Loucy (cell line): ENCODE measurements at regions not wholly inside any gene's neighbourhood (a gene's known extent, or its start where the extent isn't known, plus 50 kb on each side); places are given as distances from the start of the nearest gene placed in this dataset.

ENCODE experiments used
- H2AFZ ChIP-seq: fragments of 200-600 bp; sonication (generic); 2 replicates; pipeline ENCODE4 v1.6.0; 2016; ENCODE audit warnings: antibody characterized with exemption, mild to moderate bottlenecking, low read length, moderate library complexity
- H3F3A ChIP-seq: fragments of 200-600 bp; 2 replicates; pipeline ENCODE4 v1.6.0; 2016; ENCODE audit warnings: antibody characterized with exemption, low read depth, mild to moderate bottlenecking
- H3K27me3 ChIP-seq: fragments of 200-600 bp; sonication (generic); 2 replicates; pipeline ENCODE4 v1.6.1; 2014; ENCODE audit warnings: low read length, mild to moderate bottlenecking; ENCODE audit not compliant: insufficient read depth, poor library complexity, severe bottlenecking
- H3K36me3 ChIP-seq: fragments of 200-600 bp; sonication (generic); 2 replicates; pipeline ENCODE4 v1.6.1; 2016; ENCODE audit warnings: low read length; ENCODE audit not compliant: insufficient read depth
- H3K4me1 ChIP-seq: fragments of 200-600 bp; sonication (generic); 2 replicates; pipeline ENCODE4 v1.5.1; 2014; ENCODE audit warnings: low read length, mild to moderate bottlenecking; ENCODE audit not compliant: insufficient read depth, poor library complexity, severe bottlenecking
- H3K4me2 ChIP-seq: fragments of 200-600 bp; sonication (generic); 2 replicates; pipeline ENCODE4 v1.6.0; 2014; ENCODE audit warnings: antibody characterized with exemption, low read length, low read depth, mild to moderate bottlenecking; ENCODE audit not compliant: poor library complexity, severe bottlenecking
- H3K4me3 ChIP-seq: fragments of 200-600 bp; sonication (generic); 2 replicates; pipeline ENCODE4 v1.5.1; 2014; ENCODE audit warnings: low read length, mild to moderate bottlenecking, mixed read lengths; ENCODE audit not compliant: poor library complexity, severe bottlenecking
- H3K79me2 ChIP-seq: fragments of 200-600 bp; sonication (generic); 2 replicates; pipeline ENCODE4 v1.6.1; 2014; ENCODE audit warnings: low read length; ENCODE audit not compliant: insufficient read depth
- H3K9ac ChIP-seq: fragments of 200-600 bp; sonication (generic); 2 replicates; pipeline ENCODE4 v1.6.0; 2014; ENCODE audit warnings: mild to moderate bottlenecking, low read depth, low read length, moderate library complexity; ENCODE audit not compliant: poor library complexity, severe bottlenecking
- H3K9me2 ChIP-seq: fragments of 200-600 bp; sonication (generic); replicated peaks from 2 replicates; pipeline ENCODE4 v1.6.1; 2016; ENCODE audit warnings: low read depth, low read length, mixed read lengths
- H3K9me3 ChIP-seq: fragments of 200-600 bp; sonication (generic); 2 replicates; pipeline ENCODE4 v1.6.1; 2014; ENCODE audit warnings: mild to moderate bottlenecking, antibody characterized with exemption, low read length, low read depth; ENCODE audit not compliant: insufficient read depth
- H4K20me1 ChIP-seq: fragments of 200-600 bp; sonication (generic); 2 replicates; pipeline ENCODE4 v1.6.0; 2014; ENCODE audit warnings: antibody characterized with exemption, low read length, mild to moderate bottlenecking; ENCODE audit not compliant: insufficient read depth, poor library complexity, severe bottlenecking
- CTCF ChIP-seq: fragments of 200-600 bp; sonication (generic); conservative IDR thresholded peaks from 2 replicates; pipeline ENCODE4 v1.5.1; 2014; ENCODE audit warnings: mild to moderate bottlenecking, antibody characterized with exemption, low read length
- EZH2phosphoT487 ChIP-seq: fragments of 200-600 bp; IDR thresholded peaks from 2 replicates; pipeline ENCODE4 v1.6.1; 2018; ENCODE audit warnings: antibody characterized with exemption, mild to moderate bottlenecking, moderate library complexity, borderline replicate concordance

GRCh38 chr1:232393010-232393409, 236.9 kb downstream of the SIPA1L2 start:
- Histone ChIP-seq H3K9me3 (no peaks in the 10 kb centered on the region), H4K20me1 (no peaks in the 10 kb centered on the region), H3F3A (no peaks in the 10 kb centered on the region), H3K36me3 (no peaks in the 10 kb centered on the region), H3K9me2 (no peaks in the 10 kb centered on the region), H3K4me1 (peaks cover 14% of the 10 kb centered on the region), H3K27me3 (no peaks in the 10 kb centered on the region), H3K9ac (no peak overlapping the region), H2AFZ (no peak overlapping the region), H3K4me2 (no peak overlapping the region), H3K4me3 (no peak overlapping the region), H3K79me2 (no peaks in the 10 kb centered on the region)
- TF ChIP-seq EZH2phosphoT487 (no peak), CTCF (no peak)

GRCh38 chr1:232390590-232390989, 239.3 kb downstream of the SIPA1L2 start:
- Histone ChIP-seq H4K20me1 (no peaks in the 10 kb centered on the region), H3K9me3 (no peaks in the 10 kb centered on the region), H3K9ac (no peak overlapping the region), H3K4me3 (no peak overlapping the region), H3K4me1 (peaks cover 26% of the 10 kb centered on the region), H3K9me2 (no peaks in the 10 kb centered on the region), H3K36me3 (no peaks in the 10 kb centered on the region), H3K27me3 (no peaks in the 10 kb centered on the region), H3F3A (no peaks in the 10 kb centered on the region), H2AFZ (0 out of 2 replicates have a peak overlapping the region, but pooled peaks have one; percentile 27), H3K4me2 (no peak overlapping the region), H3K79me2 (no peaks in the 10 kb centered on the region)
- TF ChIP-seq CTCF (no peak), EZH2phosphoT487 (no peak)

- Histone ChIP-seq H3F3A (no peaks in the 10 kb centered on the region), H2AFZ (no peak overlapping the region), H3K27me3 (no peaks in the 10 kb centered on the region), H3K9me2 (no peaks in the 10 kb centered on the region), H3K4me1 (peaks cover 33% of the 10 kb centered on the region), H3K79me2 (no peaks in the 10 kb centered on the region), H3K4me3 (no peak overlapping the region), H3K4me2 (no peak overlapping the region), H4K20me1 (no peaks in the 10 kb centered on the region), H3K9ac (no peak overlapping the region), H3K36me3 (no peaks in the 10 kb centered on the region), H3K9me3 (no peaks in the 10 kb centered on the region)
- TF ChIP-seq EZH2phosphoT487: no peak
- TF ChIP-seq CTCF: no peak
Measured at GRCh38 chr1:232389744-232390143, 240.2 kb downstream of the SIPA1L2 start.
